ENCODE measurements at regions not wholly inside any gene's neighbourhood (a gene's known extent, or its start where the extent isn't known, plus 50 kb on each side); places are given as distances from the start of the nearest gene placed in this dataset.

DNA sequence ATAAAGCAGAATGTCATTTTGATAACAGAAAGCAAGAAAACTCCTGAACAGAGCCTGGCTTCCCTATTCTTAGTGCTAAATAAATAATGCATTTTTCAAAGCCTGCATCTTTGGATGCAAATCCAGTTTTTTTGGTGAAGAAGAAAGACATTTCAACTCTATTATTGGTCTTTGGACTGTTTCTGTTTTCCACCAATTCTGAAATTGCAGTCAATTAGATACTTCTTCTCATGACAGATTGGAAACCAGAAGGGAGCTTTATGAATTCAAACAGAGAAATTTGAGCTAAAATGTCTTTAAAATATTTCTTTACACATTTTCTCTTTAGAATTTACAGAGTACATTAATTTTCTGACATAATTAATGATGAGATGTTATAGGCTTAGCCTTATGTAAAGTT, 189.8 kb downstream of the YTHDC2 start:
- no peaks in the 10 kb centered on the region for H3K4me1 ChIP-seq (ENCODE audit: insufficient read depth)
- H3K4me2 ChIP-seq, result no peak overlapping the region
- ATAC-seq (no peak), DNase-seq (ENCODE audit: low spot score) (no peak)
- H3K79me2 ChIP-seq (replicated peaks; ENCODE audit: insufficient read depth), result no peaks in the 10 kb centered on the region
- no peaks in the 10 kb centered on the region for H4K20me1 ChIP-seq (replicated peaks; ENCODE audit: insufficient read depth)
- peaks cover 42% of the 10 kb centered on the region for H3K9me3 Mint-ChIP-seq
- no peak overlapping the region for H3K27ac Mint-ChIP-seq
- peaks cover 20% of the 10 kb centered on the region for H3K36me3 Mint-ChIP-seq (ENCODE audit: low read depth)
- H3K9me2 ChIP-seq (ENCODE audit: insufficient read depth), result peaks cover 2% of the 10 kb centered on the region; the same call in 1 of the 2 replicates
- H3K4me3 Mint-ChIP-seq, result no peak overlapping the region
- H2AFZ ChIP-seq, result no peak overlapping the region
- H3F3A ChIP-seq (replicated peaks; ENCODE audit: low read depth), result no peaks in the 10 kb centered on the region
- TF ChIP-seq, protein P1, sequence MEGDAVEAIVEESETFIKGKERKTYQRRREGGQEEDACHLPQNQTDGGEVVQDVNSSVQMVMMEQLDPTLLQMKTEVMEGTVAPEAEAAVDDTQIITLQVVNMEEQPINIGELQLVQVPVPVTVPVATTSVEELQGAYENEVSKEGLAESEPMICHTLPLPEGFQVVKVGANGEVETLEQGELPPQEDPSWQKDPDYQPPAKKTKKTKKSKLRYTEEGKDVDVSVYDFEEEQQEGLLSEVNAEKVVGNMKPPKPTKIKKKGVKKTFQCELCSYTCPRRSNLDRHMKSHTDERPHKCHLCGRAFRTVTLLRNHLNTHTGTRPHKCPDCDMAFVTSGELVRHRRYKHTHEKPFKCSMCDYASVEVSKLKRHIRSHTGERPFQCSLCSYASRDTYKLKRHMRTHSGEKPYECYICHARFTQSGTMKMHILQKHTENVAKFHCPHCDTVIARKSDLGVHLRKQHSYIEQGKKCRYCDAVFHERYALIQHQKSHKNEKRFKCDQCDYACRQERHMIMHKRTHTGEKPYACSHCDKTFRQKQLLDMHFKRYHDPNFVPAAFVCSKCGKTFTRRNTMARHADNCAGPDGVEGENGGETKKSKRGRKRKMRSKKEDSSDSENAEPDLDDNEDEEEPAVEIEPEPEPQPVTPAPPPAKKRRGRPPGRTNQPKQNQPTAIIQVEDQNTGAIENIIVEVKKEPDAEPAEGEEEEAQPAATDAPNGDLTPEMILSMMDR (conservative IDR thresholded peaks at IDR 0.05; ENCODE audit: low read depth in 2 of 2), result no peak
- TF ChIP-seq, protein P2, sequence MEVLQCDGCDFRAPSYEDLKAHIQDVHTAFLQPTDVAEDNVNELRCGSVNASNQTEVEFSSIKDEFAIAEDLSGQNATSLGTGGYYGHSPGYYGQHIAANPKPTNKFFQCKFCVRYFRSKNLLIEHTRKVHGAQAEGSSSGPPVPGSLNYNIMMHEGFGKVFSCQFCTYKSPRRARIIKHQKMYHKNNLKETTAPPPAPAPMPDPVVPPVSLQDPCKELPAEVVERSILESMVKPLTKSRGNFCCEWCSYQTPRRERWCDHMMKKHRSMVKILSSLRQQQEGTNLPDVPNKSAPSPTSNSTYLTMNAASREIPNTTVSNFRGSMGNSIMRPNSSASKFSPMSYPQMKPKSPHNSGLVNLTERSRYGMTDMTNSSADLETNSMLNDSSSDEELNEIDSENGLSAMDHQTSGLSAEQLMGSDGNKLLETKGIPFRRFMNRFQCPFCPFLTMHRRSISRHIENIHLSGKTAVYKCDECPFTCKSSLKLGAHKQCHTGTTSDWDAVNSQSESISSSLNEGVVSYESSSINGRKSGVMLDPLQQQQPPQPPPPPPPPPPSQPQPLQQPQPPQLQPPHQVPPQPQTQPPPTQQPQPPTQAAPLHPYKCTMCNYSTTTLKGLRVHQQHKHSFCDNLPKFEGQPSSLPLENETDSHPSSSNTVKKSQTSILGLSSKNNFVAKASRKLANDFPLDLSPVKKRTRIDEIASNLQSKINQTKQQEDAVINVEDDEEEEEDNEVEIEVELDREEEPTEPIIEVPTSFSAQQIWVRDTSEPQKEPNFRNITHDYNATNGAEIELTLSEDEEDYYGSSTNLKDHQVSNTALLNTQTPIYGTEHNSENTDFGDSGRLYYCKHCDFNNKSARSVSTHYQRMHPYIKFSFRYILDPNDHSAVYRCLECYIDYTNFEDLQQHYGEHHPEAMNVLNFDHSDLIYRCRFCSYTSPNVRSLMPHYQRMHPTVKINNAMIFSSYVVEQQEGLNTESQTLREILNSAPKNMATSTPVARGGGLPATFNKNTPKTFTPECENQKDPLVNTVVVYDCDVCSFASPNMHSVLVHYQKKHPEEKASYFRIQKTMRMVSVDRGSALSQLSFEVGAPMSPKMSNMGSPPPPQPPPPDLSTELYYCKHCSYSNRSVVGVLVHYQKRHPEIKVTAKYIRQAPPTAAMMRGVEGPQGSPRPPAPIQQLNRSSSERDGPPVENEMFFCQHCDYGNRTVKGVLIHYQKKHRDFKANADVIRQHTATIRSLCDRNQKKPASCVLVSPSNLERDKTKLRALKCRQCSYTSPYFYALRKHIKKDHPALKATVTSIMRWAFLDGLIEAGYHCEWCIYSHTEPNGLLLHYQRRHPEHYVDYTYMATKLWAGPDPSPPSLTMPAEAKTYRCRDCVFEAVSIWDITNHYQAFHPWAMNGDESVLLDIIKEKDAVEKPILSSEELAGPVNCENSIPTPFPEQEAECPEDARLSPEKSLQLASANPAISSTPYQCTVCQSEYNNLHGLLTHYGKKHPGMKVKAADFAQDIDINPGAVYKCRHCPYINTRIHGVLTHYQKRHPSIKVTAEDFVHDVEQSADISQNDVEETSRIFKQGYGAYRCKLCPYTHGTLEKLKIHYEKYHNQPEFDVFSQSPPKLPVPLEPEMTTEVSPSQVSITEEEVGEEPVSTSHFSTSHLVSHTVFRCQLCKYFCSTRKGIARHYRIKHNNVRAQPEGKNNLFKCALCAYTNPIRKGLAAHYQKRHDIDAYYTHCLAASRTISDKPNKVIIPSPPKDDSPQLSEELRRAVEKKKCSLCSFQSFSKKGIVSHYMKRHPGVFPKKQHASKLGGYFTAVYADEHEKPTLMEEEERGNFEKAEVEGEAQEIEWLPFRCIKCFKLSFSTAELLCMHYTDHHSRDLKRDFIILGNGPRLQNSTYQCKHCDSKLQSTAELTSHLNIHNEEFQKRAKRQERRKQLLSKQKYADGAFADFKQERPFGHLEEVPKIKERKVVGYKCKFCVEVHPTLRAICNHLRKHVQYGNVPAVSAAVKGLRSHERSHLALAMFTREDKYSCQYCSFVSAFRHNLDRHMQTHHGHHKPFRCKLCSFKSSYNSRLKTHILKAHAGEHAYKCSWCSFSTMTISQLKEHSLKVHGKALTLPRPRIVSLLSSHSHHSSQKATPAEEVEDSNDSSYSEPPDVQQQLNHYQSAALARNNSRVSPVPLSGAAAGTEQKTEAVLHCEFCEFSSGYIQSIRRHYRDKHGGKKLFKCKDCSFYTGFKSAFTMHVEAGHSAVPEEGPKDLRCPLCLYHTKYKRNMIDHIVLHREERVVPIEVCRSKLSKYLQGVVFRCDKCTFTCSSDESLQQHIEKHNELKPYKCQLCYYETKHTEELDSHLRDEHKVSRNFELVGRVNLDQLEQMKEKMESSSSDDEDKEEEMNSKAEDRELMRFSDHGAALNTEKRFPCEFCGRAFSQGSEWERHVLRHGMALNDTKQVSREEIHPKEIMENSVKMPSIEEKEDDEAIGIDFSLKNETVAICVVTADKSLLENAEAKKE (CRISPR knock-in tag; IDR thresholded peaks at IDR 0.05), result no peak
- TF ChIP-seq NANOG (IDR thresholded peaks at IDR 0.05; ENCODE audit: borderline replicate concordance), result no peak
- H3K27ac ChIP-seq (ENCODE audit: low read depth), result no peak overlapping the region
- H3K36me3 ChIP-seq (ENCODE audit: insufficient read depth), result no peaks in the 10 kb centered on the region; the same call in 1 of the 2 replicates
- H3K4me1 Mint-ChIP-seq, result no peaks in the 10 kb centered on the region
- no peaks in the 10 kb centered on the region for H3K27me3 ChIP-seq (ENCODE audit: insufficient read depth)
- no peaks in the 10 kb centered on the region for H3K27me3 Mint-ChIP-seq (ENCODE audit: insufficient read depth, low read depth, poor library complexity)
- no peak overlapping the region for H3K4me3 ChIP-seq

DNA sequence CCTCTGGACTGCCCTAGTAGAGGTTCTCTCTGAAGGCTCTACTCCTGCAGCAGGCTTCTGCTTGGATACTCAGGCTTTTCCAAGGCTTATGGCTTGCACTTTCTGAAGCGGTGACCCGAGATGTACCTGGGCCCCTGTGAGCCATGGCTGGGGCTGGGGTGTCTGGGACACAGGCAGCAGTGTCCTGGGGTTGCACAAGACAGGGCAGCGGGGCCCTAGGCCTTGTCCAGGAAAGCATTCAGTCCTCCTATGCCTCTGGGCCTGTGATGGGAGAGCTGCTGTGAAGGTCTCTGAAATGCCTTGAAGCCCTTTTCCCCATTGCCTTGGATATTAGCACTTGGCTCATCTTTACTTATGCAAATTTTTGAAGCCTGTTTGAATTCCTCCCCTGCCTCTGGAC, 192.2 kb downstream of the YTHDC2 start:
- TF ChIP-seq ZNF331 (CRISPR knock-in tag; IDR thresholded peaks at IDR 0.05; ENCODE audit: low read depth) (no peak), CREB1 (CRISPR knock-in tag; IDR thresholded peaks at IDR 0.05; ENCODE audit: low read depth) (no peak), EZH2 (IDR thresholded peaks at IDR 0.05; ENCODE audit: low read depth, unreplicated experiment) (no peak), JUNB (IDR thresholded peaks at IDR 0.05; ENCODE audit: unreplicated experiment) (no peak), ZNF114 (CRISPR knock-in tag; IDR thresholded peaks at IDR 0.05) (no peak), POLR2AphosphoS5 (IDR thresholded peaks at IDR 0.05; ENCODE audit: low read depth) (no peak), EZH2phosphoT487 (IDR thresholded peaks at IDR 0.05; ENCODE audit: unreplicated experiment) (no peak), NANOG (IDR thresholded peaks at IDR 0.05; ENCODE audit: borderline replicate concordance) (no peak), STAT1 (IDR thresholded peaks at IDR 0.05; ENCODE audit: unreplicated experiment) (no peak)
- TF ChIP-seq, protein P3, sequence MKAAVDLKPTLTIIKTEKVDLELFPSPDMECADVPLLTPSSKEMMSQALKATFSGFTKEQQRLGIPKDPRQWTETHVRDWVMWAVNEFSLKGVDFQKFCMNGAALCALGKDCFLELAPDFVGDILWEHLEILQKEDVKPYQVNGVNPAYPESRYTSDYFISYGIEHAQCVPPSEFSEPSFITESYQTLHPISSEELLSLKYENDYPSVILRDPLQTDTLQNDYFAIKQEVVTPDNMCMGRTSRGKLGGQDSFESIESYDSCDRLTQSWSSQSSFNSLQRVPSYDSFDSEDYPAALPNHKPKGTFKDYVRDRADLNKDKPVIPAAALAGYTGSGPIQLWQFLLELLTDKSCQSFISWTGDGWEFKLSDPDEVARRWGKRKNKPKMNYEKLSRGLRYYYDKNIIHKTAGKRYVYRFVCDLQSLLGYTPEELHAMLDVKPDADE (IDR thresholded peaks at IDR 0.05), result no peak
- DNase-seq (ENCODE audit: low spot score), result no peak
- Histone ChIP-seq H3F3A (replicated peaks; ENCODE audit: low read depth) (no peaks in the 10 kb centered on the region), H3K4me2 (no peak overlapping the region), H3K79me2 (replicated peaks; ENCODE audit: insufficient read depth) (no peaks in the 10 kb centered on the region), H3K27ac (ENCODE audit: low read depth) (no peak overlapping the region), H4K20me1 (replicated peaks; ENCODE audit: insufficient read depth) (no peaks in the 10 kb centered on the region), H3K4me3 (no peak overlapping the region), H3K4me1 (ENCODE audit: insufficient read depth) (no peaks in the 10 kb centered on the region), H3K36me3 (ENCODE audit: insufficient read depth) (no peaks in the 10 kb centered on the region; the same call in 1 of the 2 replicates), H3K27me3 (ENCODE audit: insufficient read depth) (no peaks in the 10 kb centered on the region), H2AFZ (no peak overlapping the region), H3K9me2 (ENCODE audit: insufficient read depth) (0 out of 2 replicates have a peak, but pooled peaks cover 3% of the 10 kb centered on the region)
- Mint-ChIP-seq H3K36me3 (ENCODE audit: low read depth) (peaks cover 20% of the 10 kb centered on the region), H3K27me3 (ENCODE audit: insufficient read depth, low read depth, poor library complexity) (no peaks in the 10 kb centered on the region), H3K9me3 (peaks cover 38% of the 10 kb centered on the region), H3K4me1 (no peaks in the 10 kb centered on the region), H3K27ac (no peak overlapping the region), H3K4me3 (no peak overlapping the region)
- no peak for ATAC-seq
